ENCODE measurements at regions not wholly inside any gene's neighbourhood (a gene's known extent, or its start where the extent isn't known, plus 50 kb on each side); places are given as distances from the start of the nearest gene placed in this dataset.
"Not testable (repeated sequence)": the region's sequence is repeated elsewhere in the genome, so short reads cannot be mapped to it uniquely, and the experiment has no call there.

DNA sequence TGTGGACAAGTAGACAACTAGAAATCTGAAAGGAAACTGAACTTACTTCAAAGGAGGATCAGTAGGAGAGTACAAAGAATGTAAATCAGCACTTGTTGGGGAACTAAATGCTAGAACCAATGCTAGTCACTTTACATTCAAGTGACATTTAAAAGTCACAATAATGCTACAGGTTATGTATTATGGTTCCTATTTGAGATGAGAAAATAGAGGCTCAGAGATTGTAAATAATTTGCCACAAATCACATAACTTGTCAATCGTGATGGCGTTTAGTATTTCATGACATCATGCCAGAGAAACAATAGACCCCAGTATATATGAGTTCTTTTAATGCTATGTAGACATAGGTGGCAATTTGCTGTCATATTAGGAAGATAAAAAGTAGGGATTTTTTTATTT is 467.8 kb upstream of the CBLB start:
- DNase-seq (ENCODE audit: extremely low read depth in 1 of 2, low read depth in 1 of 2), result no peak

DNA sequence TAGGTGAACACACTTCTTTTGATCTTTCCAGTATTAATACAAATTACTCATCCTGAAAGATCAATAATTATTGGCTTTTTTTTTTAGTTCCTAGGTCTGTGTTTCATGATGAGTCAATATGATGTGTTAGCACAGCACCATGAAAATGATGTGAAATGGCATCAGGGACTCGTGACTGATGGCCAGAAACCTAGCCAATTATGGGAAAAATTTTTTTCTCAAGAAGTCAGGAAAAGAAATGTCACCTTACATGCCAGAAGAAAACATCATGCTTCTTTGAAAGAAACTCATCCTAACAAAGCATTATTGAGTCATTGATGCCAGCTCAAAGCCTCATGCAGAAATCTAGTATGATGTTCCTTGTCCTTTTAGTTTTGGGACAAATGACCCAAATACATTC is 468.3 kb upstream of the CBLB start:
- DNase-seq (ENCODE audit: extremely low read depth in 1 of 2, low read depth in 1 of 2), result no peak

DNA sequence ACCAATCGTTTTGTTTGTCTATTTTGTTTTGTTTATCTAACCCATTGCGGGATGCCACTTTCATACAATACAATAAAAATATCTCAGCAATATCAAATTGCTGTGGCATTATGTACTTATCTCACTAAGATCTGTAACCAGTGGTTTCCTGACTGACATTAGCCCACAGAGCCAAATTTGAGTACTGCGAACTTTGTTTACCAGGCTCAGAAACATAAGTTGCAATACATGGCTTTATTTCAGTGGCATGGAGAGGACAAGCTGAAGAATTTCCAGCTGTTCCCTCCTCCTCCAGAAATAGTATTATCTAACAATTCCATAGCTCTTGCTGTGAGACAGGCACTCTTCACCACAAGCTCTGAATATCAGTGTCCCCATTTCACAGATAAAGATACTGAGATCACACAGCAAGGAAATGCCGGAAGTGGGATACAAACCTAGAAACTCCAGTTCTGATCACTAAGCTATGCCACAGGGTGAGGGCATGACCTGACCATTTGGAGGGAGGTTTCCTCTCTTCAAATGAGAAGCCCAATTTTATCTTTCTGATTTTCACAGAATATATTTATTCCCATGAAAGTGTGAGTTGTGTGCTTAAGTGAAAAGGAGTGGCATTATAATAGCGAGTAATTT is 469.9 kb upstream of the CBLB start:
- no peak for DNase-seq (ENCODE audit: extremely low read depth in 1 of 2, low read depth in 1 of 2)

DNA sequence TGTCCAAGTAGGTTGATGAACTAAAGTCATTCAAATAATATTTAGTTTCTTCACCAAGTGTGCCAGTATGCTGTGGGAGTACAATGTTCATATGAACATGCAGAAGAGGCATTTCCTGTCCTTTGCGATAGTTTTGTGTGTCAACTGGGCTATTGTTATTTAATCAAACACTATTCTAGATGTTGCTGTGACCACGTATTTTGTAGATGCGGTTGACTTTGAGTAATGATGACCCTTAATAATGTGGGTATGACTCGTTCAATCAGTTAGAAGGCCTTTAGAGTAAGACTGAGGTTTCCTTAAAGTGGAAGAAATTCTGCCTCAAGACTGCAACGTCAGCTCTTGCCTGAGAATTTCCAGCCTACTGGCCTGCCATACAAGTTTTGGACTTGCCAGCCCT is 470.7 kb upstream of the CBLB start:
- DNase-seq (ENCODE audit: extremely low read depth in 1 of 2, low read depth in 1 of 2), result no peak

DNA sequence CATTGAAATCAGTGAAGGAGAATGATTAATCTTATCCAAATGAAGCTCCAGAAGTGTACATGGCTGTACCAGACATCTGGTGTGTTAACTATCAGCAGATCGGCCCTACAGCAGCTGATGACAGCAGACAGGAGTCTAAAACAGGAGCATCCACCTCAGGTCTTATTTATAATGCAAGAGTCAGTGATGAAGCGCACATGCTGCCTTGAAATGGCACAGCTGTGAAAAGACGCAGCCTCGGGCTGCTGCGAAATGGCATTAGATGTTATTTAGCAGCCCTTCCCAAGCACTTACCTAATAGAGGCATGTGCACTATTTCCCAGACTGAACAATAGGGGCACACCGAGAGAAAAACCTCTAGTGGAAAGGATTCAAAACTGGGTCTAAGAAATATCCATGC is 472.3 kb upstream of the CBLB start:
- DNase-seq (ENCODE audit: extremely low read depth in 1 of 2, low read depth in 1 of 2), result no peak

DNA sequence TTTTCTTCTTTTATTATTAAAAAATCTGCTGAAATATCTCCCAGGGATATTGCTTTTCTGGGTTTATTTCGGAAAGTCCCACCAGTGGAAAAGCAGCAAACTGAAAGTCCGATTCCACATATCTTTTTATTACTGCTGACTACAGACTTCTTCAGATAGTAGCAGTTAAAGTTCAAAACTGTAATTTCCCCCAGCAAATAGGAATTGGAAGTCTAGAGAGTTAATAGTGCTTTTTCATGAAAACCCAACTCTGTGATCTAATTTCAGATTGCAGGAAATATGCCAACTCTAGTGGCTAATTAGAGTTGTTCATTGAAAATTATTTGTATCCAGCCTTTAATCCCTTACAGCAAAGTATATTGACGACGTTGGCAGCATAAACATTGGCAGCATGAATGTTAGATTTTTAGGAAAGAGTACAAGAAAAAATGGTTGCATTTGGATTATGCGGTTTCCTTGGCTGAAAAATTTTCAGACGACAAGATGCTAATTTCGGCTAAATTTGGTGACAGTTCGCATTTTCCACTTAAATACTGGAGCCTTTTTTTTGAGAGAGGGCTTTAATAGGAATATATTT is 472.9 kb upstream of the CBLB start:
- no peak for DNase-seq (ENCODE audit: extremely low read depth in 1 of 2, low read depth in 1 of 2)

DNA sequence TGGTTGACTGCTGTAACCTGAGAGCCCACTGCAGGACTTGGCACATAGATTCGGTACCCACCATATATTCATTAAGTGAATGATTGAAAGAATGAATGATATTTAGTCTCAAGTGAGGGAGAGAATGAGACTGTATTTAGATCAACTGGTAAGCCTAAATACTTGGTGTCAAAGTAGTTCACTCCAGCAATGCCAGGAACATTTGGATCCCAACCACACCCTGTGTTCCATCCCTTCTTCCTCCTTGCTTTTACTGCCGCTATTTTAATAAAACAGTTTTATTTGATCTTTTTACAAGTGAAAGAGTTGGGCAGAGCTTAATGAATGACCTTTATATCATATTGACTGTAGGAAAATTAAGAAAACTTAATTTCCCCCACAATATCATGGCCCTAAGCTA is 473.6 kb upstream of the CBLB start:
- DNase-seq (ENCODE audit: extremely low read depth in 1 of 2, low read depth in 1 of 2), result no peak

DNA sequence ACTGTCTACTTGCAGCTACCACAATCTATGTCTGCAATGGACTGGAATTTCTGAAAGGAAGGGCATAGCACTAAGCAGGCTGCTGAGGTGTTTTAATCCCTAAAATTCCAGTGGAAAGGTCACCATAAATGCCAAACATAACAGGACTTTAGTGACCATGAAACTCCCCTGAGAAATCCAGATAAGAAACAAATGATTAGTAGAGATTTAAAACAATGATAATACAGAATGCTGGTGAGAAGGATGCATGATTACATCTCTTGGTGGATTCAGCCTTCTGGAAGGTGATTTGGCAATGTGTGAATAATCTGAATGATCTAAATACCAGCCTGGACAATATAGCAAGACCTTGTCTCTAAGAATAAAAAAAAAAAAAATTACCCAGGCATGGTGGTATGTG is 475.0 kb upstream of the CBLB start:
- DNase-seq (ENCODE audit: extremely low read depth in 1 of 2, low read depth in 1 of 2), result no peak

DNA sequence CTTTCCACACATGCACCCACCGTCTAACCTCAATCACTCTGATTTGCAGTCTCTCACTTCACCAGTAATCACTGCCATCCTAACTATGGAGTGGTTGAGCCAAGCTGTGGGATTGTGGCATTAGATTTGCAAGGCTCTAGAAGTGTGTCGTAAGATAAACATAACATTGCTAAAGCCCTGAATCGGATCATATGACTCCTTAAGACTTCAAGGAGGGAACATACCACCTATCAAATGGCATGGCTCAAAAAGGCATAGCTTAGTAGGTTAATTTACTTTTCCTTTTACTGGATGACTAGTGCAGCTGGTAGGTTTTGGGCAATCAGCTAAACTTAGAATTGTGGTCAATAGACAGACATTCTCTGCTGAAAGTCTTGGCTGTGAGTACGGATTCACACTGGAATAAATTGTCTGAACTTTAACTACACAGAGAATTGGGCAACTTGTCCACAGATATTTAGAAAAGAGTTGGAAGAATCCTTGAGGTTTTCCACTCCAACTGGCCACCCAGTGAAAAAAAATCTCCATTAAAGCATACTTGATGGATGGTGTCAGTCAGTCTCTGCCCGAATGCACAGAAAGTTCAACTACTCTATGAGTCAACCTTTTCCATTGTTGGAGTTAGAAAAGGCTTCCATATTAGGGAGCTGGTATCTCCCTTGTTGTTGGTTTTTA is 476.7 kb upstream of the CBLB start:
- DNase-seq (ENCODE audit: extremely low read depth in 1 of 2, low read depth in 1 of 2), result no peak

DNA sequence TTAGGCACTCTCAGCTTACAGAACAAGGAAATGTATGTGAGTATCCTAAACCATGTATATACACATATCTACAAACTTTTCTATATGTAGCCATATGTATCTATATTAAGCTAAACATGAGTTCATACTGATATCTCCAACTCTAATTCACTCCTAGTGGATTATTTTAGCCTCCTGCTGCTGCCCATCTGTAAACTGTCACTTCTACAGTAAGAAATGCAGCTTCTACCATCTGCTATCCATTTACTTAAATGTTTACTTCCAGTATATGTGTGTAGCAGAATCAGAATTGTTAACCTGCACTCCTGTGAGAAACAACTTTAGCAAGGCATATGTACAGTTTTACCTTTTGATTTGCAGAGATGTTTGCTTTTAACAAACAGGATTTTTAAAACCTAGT is 478.5 kb upstream of the CBLB start:
- no peak for DNase-seq (ENCODE audit: extremely low read depth in 1 of 2, low read depth in 1 of 2)

DNA sequence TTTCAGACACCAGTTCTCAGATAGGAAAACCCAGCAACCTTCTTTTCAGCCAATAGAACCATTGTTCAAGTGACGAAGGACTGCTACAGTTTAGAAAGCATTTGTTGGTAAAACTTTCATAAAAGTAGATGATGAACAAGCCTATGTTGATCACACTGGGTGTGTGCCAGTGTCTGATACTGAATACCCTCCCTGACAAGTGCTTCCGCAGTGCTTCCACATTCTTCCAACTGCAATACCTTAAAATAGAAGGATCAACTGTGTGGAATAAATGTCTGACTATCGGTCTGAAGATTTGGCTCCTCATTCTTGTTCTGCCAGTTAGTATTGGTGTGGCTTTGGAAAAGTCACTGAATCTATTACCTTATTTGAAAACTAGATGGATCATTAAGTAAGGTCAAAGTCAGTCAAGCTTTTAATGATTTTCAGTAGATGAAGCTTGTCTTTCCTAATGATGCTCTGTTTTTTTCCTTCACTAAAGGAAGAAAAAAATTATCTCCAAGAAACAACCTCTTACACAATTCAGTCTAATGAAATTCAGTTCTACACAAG is 479.4 kb upstream of the CBLB start:
- DNase-seq (ENCODE audit: extremely low read depth in 1 of 2, low read depth in 1 of 2), result no peak

DNA sequence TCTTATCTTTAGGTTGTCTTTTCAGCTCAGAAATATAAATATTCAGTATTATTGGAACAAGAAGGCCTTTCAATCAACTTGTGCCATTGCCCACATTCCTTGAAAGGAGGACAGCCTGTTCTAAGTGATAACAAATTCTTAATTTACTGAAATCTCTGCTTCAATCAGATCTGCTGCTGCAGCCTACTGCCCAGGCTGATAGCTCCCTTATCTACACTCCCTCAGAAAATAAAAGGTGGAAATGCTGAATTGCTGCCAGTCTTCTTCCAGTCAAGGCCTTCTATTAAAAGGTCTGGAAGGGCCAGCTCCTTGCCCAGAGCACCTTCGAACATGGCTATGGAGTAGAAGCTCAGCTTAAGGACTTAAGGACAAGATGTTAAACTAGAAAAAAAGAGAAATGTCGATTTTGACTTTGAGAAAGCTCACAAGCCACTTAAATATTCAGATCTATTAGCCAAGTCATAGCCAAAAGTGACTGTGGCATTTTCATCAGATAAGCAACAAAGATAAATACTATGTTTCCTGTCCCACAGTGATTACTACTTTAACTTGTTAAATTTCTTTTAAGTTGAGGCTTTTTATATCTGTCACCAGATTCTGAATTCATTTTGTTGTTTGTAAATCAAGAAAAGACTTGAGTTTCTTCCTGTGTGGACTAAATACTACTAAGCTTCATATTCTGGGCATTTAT is 480.5 kb upstream of the CBLB start:
- no peak for DNase-seq (ENCODE audit: extremely low read depth in 1 of 2, low read depth in 1 of 2)

DNA sequence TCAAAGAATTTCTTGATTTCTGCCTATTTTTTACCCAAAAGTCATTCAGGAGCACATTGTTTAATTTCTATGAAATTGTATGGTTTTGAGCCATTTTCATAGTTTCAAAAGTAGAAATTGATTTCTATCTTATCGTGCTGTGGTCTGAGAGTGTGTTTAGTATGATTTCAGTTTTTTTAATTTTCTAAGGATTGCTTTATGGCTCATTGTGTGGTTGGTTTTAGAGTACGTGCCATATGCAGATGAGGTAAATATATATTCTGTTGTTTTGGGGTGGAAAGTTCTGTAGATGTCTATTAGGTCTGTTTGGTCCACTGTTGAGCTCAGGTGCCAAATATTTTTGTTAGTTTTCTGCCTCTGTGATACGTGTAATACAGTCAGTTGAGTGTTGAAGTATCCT is 487.1 kb upstream of the CBLB start:
- no peak for DNase-seq (ENCODE audit: extremely low read depth in 1 of 2, low read depth in 1 of 2)

DNA sequence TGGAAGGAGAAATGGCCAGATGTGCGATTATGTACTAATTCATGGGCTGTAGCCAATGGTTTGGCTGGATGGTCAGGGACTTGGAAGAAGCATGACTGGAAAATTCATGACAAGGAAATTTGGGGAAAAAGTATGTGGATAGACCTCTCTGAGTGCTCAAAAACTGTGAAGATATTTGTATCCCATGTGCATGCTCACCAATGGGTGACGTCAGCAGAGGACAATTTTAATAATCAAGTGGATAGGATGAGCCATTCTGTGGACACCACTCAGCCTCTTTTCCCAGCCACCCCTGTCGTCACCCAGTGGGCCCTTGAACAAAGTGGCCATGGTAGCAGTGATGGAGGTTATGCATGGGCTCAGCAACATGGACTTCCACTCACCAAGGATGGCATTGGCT is 490.9 kb upstream of the CBLB start:
- DNase-seq (ENCODE audit: extremely low read depth in 1 of 2, low read depth in 1 of 2), result no peak

DNA sequence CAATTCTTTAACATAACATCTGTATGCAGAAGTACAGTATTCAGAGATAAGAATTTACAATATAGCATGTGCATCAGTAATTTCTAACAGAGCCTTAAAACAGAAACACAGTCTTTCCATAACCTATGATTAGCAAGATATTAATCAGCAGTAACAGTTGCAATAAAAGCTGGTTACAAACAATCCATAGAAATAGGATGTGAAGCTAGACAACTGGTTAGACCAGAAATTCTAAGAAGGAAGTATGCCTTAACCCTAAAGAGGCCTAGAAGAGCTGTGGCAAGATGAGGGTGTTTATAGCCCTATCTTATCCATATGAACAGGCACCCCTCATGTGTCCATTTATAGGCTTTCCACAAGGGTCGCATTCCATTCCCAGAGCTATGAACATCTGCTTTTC is 492.1 kb upstream of the CBLB start:
- DNase-seq (ENCODE audit: extremely low read depth in 1 of 2, low read depth in 1 of 2), result not testable (repeated sequence)

DNA sequence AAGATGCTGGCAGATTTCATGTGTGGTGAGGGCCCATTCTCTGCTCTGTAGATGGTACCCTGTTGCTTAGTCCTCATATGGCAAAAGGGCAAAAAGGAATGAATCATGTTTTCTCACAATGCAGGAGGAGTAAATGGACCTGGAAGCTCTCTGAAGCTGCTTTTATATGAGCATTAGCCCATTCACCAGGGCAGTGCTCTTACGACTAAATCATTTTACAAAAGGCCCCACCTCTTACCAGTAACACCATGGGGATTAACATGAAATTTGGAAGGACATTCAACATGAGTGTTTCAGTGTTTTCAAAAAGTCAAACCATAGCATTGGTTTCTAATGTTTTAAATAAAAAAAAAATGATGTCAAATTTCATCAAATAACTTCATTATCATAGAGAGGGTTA is 495.7 kb upstream of the CBLB start:
- DNase-seq (ENCODE audit: extremely low read depth in 1 of 2, low read depth in 1 of 2), result no peak

DNA sequence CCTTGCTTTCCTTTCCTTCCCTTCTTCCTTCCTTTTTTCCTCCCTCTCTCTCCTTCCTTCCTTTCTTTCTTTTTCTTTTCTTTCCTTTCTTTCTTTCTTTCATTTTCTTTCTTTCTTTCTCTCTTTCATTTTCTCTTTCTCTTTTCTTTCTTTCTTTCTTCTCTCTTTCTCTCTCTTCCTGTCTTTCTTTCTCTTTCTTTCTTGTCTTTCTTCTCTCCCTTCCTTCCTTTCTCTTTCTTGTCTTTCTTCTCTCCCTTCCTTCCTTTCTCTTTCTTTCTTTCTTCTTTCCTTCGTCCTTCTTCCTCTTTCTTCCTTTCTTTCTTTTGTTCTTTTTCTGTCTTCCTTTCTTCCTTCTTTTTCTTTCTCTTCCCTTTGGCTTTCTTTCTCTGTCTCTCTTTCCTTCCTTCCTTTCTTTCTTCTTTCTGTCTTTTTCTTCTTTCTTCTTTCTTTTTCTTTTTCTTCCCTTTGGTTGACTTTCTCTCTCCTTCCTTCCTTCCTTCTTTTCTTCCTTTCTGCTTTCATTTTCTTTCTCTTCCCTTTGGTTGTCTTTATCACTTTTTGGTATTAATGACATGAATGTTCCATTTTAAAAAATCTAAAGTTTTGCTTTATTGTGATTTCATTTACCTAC is 496.4 kb upstream of the CBLB start:
- DNase-seq (ENCODE audit: extremely low read depth in 1 of 2, low read depth in 1 of 2), result no peak

DNA sequence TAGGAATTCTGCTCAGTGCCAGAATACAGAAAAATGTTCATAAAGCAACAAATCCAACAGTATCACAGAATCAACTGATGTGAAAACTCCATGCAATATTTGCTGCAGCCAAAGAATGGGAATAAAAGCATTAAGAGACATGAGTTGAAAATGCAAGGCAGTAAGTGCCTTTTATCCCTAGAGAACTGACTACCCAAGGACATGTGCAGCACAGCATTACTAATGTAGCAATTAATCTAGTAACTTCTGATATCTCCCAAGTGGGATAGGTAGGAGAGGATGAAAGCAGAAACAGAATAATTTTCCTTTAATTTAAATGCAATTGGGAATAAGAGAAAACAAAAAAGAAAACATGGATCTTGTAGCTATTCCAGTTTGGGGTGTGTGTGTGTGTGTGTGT is 497.5 kb upstream of the CBLB start:
- no peak for DNase-seq (ENCODE audit: extremely low read depth in 1 of 2, low read depth in 1 of 2)

DNA sequence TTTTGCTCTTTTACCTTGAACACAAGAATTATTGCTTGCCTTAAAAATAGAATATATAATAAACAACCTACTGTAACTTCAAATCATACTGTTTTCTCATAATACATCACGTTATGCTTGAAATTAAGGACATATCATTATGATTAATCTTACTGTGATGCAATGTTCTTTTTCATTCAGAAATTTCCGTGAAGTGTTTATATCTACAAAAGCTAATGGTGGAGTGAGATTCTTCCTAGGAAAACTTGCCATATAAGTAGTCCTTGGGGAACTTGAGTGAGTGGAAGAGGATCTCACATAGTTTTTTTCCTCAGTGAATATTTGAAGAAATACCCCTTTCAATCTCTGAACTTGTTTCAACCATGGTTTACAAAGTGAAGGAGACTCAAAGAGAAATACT is 498.7 kb upstream of the CBLB start:
- DNase-seq (ENCODE audit: extremely low read depth in 1 of 2, low read depth in 1 of 2), result no peak

DNA sequence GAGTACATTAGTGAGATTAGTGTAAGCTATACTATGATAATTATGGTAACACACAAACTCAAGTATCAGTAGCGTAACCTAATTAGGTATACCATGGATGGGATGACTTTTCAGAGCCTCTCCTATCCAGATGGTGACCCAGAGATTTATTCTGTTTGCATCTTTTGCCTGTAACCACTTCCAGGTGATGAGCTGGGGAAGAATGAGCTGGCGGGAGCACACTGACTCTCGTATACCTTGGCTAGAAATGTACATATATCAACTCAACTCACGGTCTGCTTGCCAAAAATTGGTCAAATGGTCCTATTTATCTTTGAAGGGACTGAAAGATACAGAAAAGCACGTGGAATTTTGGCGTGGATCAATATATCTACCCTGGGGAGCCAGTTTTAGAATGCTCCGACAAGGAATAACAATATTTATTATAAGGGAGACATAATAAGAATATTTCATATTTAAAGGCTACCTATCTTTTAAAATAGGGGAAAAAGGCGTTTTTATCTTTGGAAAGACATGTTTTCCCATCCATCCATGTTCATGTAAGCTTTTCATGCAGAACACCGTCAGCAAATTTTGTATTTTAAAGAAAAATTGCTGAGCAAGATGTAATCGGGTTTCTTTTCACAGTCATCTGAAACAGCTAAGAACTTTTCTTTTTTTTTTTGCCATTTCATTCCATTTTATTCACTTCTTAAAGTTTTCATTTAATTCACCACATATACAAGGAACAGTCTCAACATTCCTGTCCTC is 502.6 kb upstream of the CBLB start:
- no peak for DNase-seq (ENCODE audit: extremely low read depth in 1 of 2, low read depth in 1 of 2)
